Activated naive CD8-positive, alpha-beta T cell treated with anti-CD3 and anti-CD28 coated beads, Interleukin-2, amount 10 ng/mL, durations not matched to agents 7 days and 5 days (primary cell): ENCODE measurements at regions not wholly inside any gene's neighbourhood (a gene's known extent, or its start where the extent isn't known, plus 50 kb on each side); places are given as distances from the start of the nearest gene placed in this dataset.

Source experiments
- ATAC-seq: fragments of 150-1000 bp; cut with Tn5 transposase; one replicate; pipeline ENCODE4 v1.10.0; 2021; ENCODE audit warnings: low read depth, moderate library complexity
- POLR2A ChIA-PET: fragments of 350-600 bp; sonication (Branson Sonifier 250); formaldehyde crosslinking; loops from one replicate; lab custom pipeline; 2021; ENCODE audit warnings: antibody characterized with exemption; lab: Charles Lee
- DNase-seq: peaks from one replicate; pipeline ENCODE4 v3.0.0; 2021
- H3K27ac Mint-ChIP-seq: one replicate; pipeline ENCODE4 v1.8.0; 2022; ENCODE audit warnings: mild to moderate bottlenecking, mixed read lengths
- H3K27me3 Mint-ChIP-seq: one replicate; pipeline ENCODE4 v1.8.0; 2022; ENCODE audit warnings: mild to moderate bottlenecking, moderate library complexity, mixed read lengths
- H3K36me3 Mint-ChIP-seq: one replicate; pipeline ENCODE4 v1.8.0; 2021; ENCODE audit warnings: mild to moderate bottlenecking, mixed read lengths
- H3K4me1 Mint-ChIP-seq: one replicate; pipeline ENCODE4 v1.8.0; 2021; ENCODE audit warnings: mixed read lengths
- H3K4me3 Mint-ChIP-seq: one replicate; pipeline ENCODE4 v1.8.0; 2022; ENCODE audit warnings: mild to moderate bottlenecking, moderate library complexity, mixed read lengths
- H3K9me3 Mint-ChIP-seq: one replicate; pipeline ENCODE4 v1.8.0; 2021; ENCODE audit warnings: mixed read lengths

DNA sequence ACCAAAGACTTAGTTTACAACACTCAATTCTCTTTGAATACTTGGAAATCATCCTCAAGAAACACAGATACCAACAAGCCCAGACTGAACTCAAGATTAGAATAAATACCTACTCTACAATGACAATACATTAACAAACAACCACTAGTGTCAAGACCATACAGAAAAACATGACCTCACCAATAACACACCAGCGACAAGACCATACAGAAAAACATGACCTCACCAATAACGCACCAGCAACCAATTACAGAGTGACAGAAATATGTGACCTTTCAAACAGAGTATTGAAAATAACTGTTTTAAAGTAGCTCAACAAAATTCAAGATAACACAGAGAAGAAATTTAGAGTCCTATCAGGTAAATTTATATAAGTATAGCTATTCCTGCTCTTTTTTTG, 876.0 kb downstream of the EPHA3 start:
- Mint-ChIP-seq H3K4me3 (no peak overlapping the region), H3K36me3 (no peaks in the 10 kb centered on the region), H3K27me3 (no peaks in the 10 kb centered on the region), H3K27ac (no peak overlapping the region), H3K4me1 (no peaks in the 10 kb centered on the region), H3K9me3 (peaks cover 13% of the 10 kb centered on the region)
- no peak for DNase-seq
- POLR2A ChIA-PET, result no interaction called here
- ATAC-seq, result no peak

DNA sequence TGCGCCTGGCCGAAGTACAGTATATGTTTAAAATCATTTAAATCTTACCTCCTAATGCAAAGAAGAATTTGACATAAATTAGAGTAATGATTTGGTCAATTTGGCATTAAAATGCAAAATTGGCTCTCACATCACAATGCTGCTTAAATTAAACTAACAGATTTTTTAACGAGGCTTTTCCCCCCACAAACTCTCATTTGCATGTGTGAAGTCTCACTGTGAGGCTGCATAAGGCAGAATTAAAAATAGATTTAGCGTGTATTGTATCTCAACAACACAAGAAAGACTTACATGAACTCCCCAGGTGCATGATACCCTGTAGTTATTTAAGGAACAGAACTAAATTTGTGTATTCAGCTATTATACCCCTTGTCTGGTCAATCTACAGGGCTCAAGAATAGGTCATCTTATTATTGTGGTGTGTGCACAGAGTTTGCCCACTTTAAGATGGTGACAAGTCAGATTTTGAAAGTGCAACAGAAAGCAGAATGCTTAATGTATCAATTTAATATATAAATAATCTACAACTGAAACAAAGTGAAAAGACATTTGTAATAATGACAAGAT, 897.9 kb downstream of the EPHA3 start:
- Mint-ChIP-seq H3K9me3 (peaks cover 2% of the 10 kb centered on the region), H3K4me3 (no peak overlapping the region), H3K27me3 (no peaks in the 10 kb centered on the region), H3K4me1 (no peaks in the 10 kb centered on the region), H3K27ac (no peak overlapping the region), H3K36me3 (no peaks in the 10 kb centered on the region)
- POLR2A ChIA-PET, result no interaction called here
- DNase-seq (no peak), ATAC-seq (no peak)

DNA sequence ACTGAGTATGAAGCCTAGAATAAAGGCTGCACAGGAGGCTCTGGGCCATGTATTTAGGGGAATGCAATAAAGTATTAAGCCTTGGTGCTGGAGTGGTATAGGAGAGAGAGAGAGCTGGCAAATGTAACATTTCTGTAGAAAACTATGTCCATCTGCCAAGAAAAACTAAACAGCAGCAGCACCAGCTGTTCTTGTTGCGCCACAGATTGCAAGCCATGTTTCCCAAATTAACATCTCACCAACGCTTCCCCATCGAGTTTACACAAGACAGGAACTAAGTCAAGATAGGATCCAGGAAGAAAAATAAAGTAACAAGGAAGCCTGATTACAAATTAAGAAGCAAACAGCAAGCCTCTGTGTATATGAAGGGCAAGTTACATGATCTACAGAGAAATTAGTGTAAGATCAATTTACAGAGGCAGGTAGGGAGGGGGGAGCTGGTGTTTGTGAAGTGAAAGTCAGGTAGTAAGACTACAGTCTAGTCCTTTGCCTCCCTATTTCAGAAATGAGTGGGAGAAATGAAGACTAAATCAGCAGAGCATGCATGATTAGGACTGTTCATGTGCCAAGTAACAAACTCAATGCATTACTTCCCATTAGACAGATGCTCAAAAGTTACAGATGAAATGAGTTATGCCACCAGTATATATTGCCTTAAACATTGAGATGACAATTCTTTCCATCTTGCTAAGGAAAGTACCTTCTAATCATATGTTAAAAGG, 900.5 kb downstream of the EPHA3 start:
- no peak for DNase-seq
- no peaks in the 10 kb centered on the region for H3K36me3 Mint-ChIP-seq
- peaks cover 2% of the 10 kb centered on the region for H3K9me3 Mint-ChIP-seq
- H3K4me1 Mint-ChIP-seq, result no peaks in the 10 kb centered on the region
- no peaks in the 10 kb centered on the region for H3K27me3 Mint-ChIP-seq
- H3K27ac Mint-ChIP-seq, result no peak overlapping the region
- POLR2A ChIA-PET, result no interaction called here
- ATAC-seq, result no peak
- H3K4me3 Mint-ChIP-seq, result no peak overlapping the region

DNA sequence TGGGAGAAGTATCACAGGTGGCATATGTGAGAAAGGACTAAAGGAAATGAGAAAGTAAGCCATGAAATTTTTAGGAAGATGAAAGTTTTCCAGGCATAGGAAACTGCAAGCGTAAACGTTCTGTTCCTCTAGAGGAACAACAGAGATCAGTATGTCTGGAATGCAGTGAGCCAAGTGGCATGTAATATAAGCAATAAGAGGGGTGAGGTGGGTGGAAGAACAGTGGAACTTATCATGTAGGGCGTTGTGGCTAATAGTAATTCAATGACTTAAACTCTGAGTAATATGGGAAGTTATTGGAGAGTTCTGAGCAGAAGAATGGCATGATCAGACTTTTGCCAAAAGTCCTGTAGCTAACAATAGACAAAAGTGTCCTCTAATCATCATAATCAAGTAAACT, 902.9 kb downstream of the EPHA3 start:
- H3K4me3 Mint-ChIP-seq, result no peak overlapping the region
- no peaks in the 10 kb centered on the region for H3K4me1 Mint-ChIP-seq
- DNase-seq (no peak), ATAC-seq (no peak)
- H3K36me3 Mint-ChIP-seq, result no peaks in the 10 kb centered on the region
- H3K9me3 Mint-ChIP-seq, result peaks cover 5% of the 10 kb centered on the region
- no peak overlapping the region for H3K27ac Mint-ChIP-seq
- H3K27me3 Mint-ChIP-seq, result no peaks in the 10 kb centered on the region
- POLR2A ChIA-PET, result no interaction called here

GRCh38 chr3:90011131-90011530, 903.7 kb downstream of the EPHA3 start:
- no peaks in the 10 kb centered on the region for H3K36me3 Mint-ChIP-seq
- DNase-seq, result no peak
- H3K4me3 Mint-ChIP-seq, result no peak overlapping the region
- H3K4me1 Mint-ChIP-seq, result no peaks in the 10 kb centered on the region
- H3K27me3 Mint-ChIP-seq, result no peaks in the 10 kb centered on the region
- POLR2A ChIA-PET, result no interaction called here
- no peak for ATAC-seq
- peaks cover 5% of the 10 kb centered on the region for H3K9me3 Mint-ChIP-seq
- H3K27ac Mint-ChIP-seq, result no peak overlapping the region

GRCh38 chr3:90011596-90011995, 904.2 kb downstream of the EPHA3 start:
- Mint-ChIP-seq H3K9me3 (peaks cover 5% of the 10 kb centered on the region), H3K4me1 (no peaks in the 10 kb centered on the region), H3K36me3 (no peaks in the 10 kb centered on the region), H3K4me3 (no peak overlapping the region), H3K27ac (no peak overlapping the region), H3K27me3 (no peaks in the 10 kb centered on the region)
- ATAC-seq, result no peak
- POLR2A ChIA-PET, result no interaction called here
- DNase-seq, result no peak

- no peak overlapping the region for H3K4me3 Mint-ChIP-seq
- DNase-seq (no peak), ATAC-seq (no peak)
- POLR2A ChIA-PET, result no interaction called here
- H3K9me3 Mint-ChIP-seq, result peaks cover 5% of the 10 kb centered on the region
- no peaks in the 10 kb centered on the region for H3K36me3 Mint-ChIP-seq
- H3K27me3 Mint-ChIP-seq, result no peaks in the 10 kb centered on the region
- H3K4me1 Mint-ChIP-seq, result no peaks in the 10 kb centered on the region
- H3K27ac Mint-ChIP-seq, result no peak overlapping the region
These were observed 904.6 kb downstream of the EPHA3 start for GRCh38 chr3:90011996-90012395.

- Mint-ChIP-seq H3K27me3 (no peaks in the 10 kb centered on the region), H3K9me3 (peaks cover 6% of the 10 kb centered on the region), H3K27ac (no peak overlapping the region), H3K4me1 (no peaks in the 10 kb centered on the region), H3K36me3 (no peaks in the 10 kb centered on the region), H3K4me3 (no peak overlapping the region)
- DNase-seq (no peak), ATAC-seq (no peak)
- POLR2A ChIA-PET, result no interaction called here
These were observed 908.4 kb downstream of the EPHA3 start for GRCh38 chr3:90015688-90016356.

- no peak overlapping the region for H3K4me3 Mint-ChIP-seq
These were observed 909.1 kb downstream of the EPHA3 start for GRCh38 chr3:90016555-90016954.

GRCh38 chr3:90018779-90019178, 911.4 kb downstream of the EPHA3 start:
- H3K27ac Mint-ChIP-seq, result no peak overlapping the region
- POLR2A ChIA-PET, result no interaction called here
- H3K9me3 Mint-ChIP-seq, result peaks cover 3% of the 10 kb centered on the region
- ATAC-seq, result no peak
- DNase-seq, result no peak
- no peak overlapping the region for H3K4me3 Mint-ChIP-seq
- no peaks in the 10 kb centered on the region for H3K36me3 Mint-ChIP-seq
- H3K27me3 Mint-ChIP-seq, result no peaks in the 10 kb centered on the region
- no peaks in the 10 kb centered on the region for H3K4me1 Mint-ChIP-seq

More at GRCh38 chr3:90016555-90016954, 909.1 kb downstream of the EPHA3 start:
- Mint-ChIP-seq H3K27me3 (no peaks in the 10 kb centered on the region), H3K36me3 (no peaks in the 10 kb centered on the region), H3K27ac (no peak overlapping the region), H3K9me3 (peaks cover 6% of the 10 kb centered on the region), H3K4me1 (no peaks in the 10 kb centered on the region)
- POLR2A ChIA-PET, result no interaction called here
- no peak for ATAC-seq
- no peak for DNase-seq

- DNase-seq, result no peak
- ATAC-seq, result no peak
- Mint-ChIP-seq H3K9me3 (peaks cover 7% of the 10 kb centered on the region), H3K27me3 (no peaks in the 10 kb centered on the region), H3K4me3 (no peak overlapping the region), H3K36me3 (no peaks in the 10 kb centered on the region), H3K4me1 (no peaks in the 10 kb centered on the region), H3K27ac (no peak overlapping the region)
- POLR2A ChIA-PET, result no interaction called here
These were observed 917.6 kb downstream of the EPHA3 start for GRCh38 chr3:90025019-90025418.

DNA sequence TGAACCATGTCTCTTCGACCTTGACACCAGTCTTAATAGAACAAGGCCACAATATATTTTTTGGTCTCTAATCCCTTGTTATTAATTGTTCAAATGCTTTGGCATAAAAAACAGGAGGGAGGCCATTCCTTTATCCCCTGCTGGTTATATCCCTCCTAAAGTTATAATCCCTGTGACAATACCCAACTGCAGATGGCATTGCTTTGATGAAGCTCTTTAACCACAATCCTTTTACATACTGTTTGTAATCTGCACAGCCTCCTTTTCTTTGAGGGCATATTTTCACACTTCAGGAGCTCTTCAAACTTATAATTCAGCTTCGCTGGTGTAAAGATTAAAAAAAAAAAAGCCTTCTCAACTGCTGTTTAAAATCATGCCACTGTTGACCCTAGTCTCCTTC, 919.0 kb downstream of the EPHA3 start:
- Mint-ChIP-seq H3K9me3 (peaks cover 6% of the 10 kb centered on the region), H3K27ac (no peak overlapping the region), H3K4me1 (no peaks in the 10 kb centered on the region), H3K27me3 (no peaks in the 10 kb centered on the region), H3K36me3 (no peaks in the 10 kb centered on the region), H3K4me3 (no peak overlapping the region)
- no peak for DNase-seq
- POLR2A ChIA-PET, result no interaction called here
- no peak for ATAC-seq

GRCh38 chr3:90031121-90031520, 923.7 kb downstream of the EPHA3 start:
- Mint-ChIP-seq H3K9me3 (peaks cover 6% of the 10 kb centered on the region), H3K27ac (no peak overlapping the region)
- POLR2A ChIA-PET, result no interaction called here

More at GRCh38 chr3:90031121-90031520, 923.7 kb downstream of the EPHA3 start:
- DNase-seq, result no peak
- H3K27me3 Mint-ChIP-seq, result no peaks in the 10 kb centered on the region
- H3K36me3 Mint-ChIP-seq, result no peaks in the 10 kb centered on the region
- H3K4me3 Mint-ChIP-seq, result no peak overlapping the region
- no peak for ATAC-seq
- H3K4me1 Mint-ChIP-seq, result no peaks in the 10 kb centered on the region
